T-helper 2 cell treated with Interferon-gamma antibody and Interleukin-4, amounts not matched to agents 5 μg/mL and 100 μg/mL, for 36 hours (primary cell): ENCODE measurements at regions not wholly inside any gene's neighbourhood (a gene's known extent, or its start where the extent isn't known, plus 50 kb on each side); places are given as distances from the start of the nearest gene placed in this dataset.
"Not testable (repeated sequence)": the region's sequence is repeated elsewhere in the genome, so short reads cannot be mapped to it uniquely, and the experiment has no call there.

Experiments
- DNase-seq: peaks from one replicate; pipeline ENCODE4 v3.0.0; 2021; ENCODE audit warnings: low spot score
- H3K27ac Mint-ChIP-seq: one replicate; pipeline ENCODE4 v1.8.0; 2021; ENCODE audit warnings: mild to moderate bottlenecking, mixed read lengths
- H3K27me3 Mint-ChIP-seq: one replicate; pipeline ENCODE4 v1.8.0; 2021; ENCODE audit warnings: low read depth, mixed read lengths
- H3K36me3 Mint-ChIP-seq: one replicate; pipeline ENCODE4 v1.8.0; 2021; ENCODE audit warnings: low read depth, mixed read lengths
- H3K4me1 Mint-ChIP-seq: one replicate; pipeline ENCODE4 v1.8.0; 2021; ENCODE audit warnings: low read depth, mixed read lengths
- H3K4me3 Mint-ChIP-seq: one replicate; pipeline ENCODE4 v1.8.0; 2022; ENCODE audit warnings: mild to moderate bottlenecking, moderate library complexity, mixed read lengths
- H3K9me3 Mint-ChIP-seq: one replicate; pipeline ENCODE4 v1.8.0; 2021; ENCODE audit warnings: mixed read lengths

GRCh38 chr6:21858076-21858475 is 264.5 kb downstream of the SOX4 start:
- Mint-ChIP-seq H3K27ac (no peak overlapping the region), H3K9me3 (peaks cover 3% of the 10 kb centered on the region), H3K27me3 (no peaks in the 10 kb centered on the region), H3K4me3 (no peak overlapping the region), H3K4me1 (peaks cover 4% of the 10 kb centered on the region), H3K36me3 (no peaks in the 10 kb centered on the region)
- no peak for DNase-seq

- DNase-seq: no peak
- no peaks in the 10 kb centered on the region for H3K36me3 Mint-ChIP-seq
- no peak overlapping the region for H3K27ac Mint-ChIP-seq
- peaks cover 3% of the 10 kb centered on the region for H3K9me3 Mint-ChIP-seq
- H3K27me3 Mint-ChIP-seq: no peaks in the 10 kb centered on the region
- peaks cover 4% of the 10 kb centered on the region for H3K4me1 Mint-ChIP-seq
- H3K4me3 Mint-ChIP-seq: no peak overlapping the region
These were observed 265.7 kb downstream of the SOX4 start for GRCh38 chr6:21859193-21859735.

- Mint-ChIP-seq H3K4me1 (peaks cover 4% of the 10 kb centered on the region), H3K4me3 (no peak overlapping the region), H3K27ac (no peak overlapping the region), H3K36me3 (no peaks in the 10 kb centered on the region), H3K27me3 (no peaks in the 10 kb centered on the region), H3K9me3 (peaks cover 3% of the 10 kb centered on the region)
- no peak for DNase-seq
These were observed 268.4 kb downstream of the SOX4 start for GRCh38 chr6:21861942-21862341.

GRCh38 chr6:21864206-21864605 is 270.7 kb downstream of the SOX4 start:
- no peaks in the 10 kb centered on the region for H3K27me3 Mint-ChIP-seq
- no peak overlapping the region for H3K4me3 Mint-ChIP-seq
- H3K36me3 Mint-ChIP-seq: no peaks in the 10 kb centered on the region
- H3K9me3 Mint-ChIP-seq: peaks cover 3% of the 10 kb centered on the region
- peaks cover 3% of the 10 kb centered on the region for H3K4me1 Mint-ChIP-seq
- H3K27ac Mint-ChIP-seq: no peak overlapping the region
- DNase-seq: no peak

- Mint-ChIP-seq H3K4me1 (peaks cover 3% of the 10 kb centered on the region), H3K4me3 (no peak overlapping the region), H3K9me3 (no peaks in the 10 kb centered on the region), H3K27ac (no peak overlapping the region), H3K27me3 (no peaks in the 10 kb centered on the region), H3K36me3 (no peaks in the 10 kb centered on the region)
- DNase-seq: no peak
These were observed 274.7 kb downstream of the SOX4 start for GRCh38 chr6:21868226-21868625.

GRCh38 chr6:21869085-21869771 is 275.7 kb downstream of the SOX4 start:
- peaks cover 3% of the 10 kb centered on the region for H3K4me1 Mint-ChIP-seq
- H3K27me3 Mint-ChIP-seq: no peaks in the 10 kb centered on the region
- H3K36me3 Mint-ChIP-seq: peaks cover 3% of the 10 kb centered on the region

GRCh38 chr6:21870076-21870730 is 276.7 kb downstream of the SOX4 start:
- Mint-ChIP-seq H3K9me3 (peaks cover 3% of the 10 kb centered on the region), H3K4me1 (peaks cover 3% of the 10 kb centered on the region), H3K27me3 (no peaks in the 10 kb centered on the region), H3K36me3 (peaks cover 7% of the 10 kb centered on the region), H3K27ac (no peak overlapping the region), H3K4me3 (no peak overlapping the region)
- DNase-seq: no peak

More at GRCh38 chr6:21869085-21869771, 275.7 kb downstream of the SOX4 start:
- no peak for DNase-seq
- Mint-ChIP-seq H3K27ac (no peak overlapping the region), H3K4me3 (no peak overlapping the region), H3K9me3 (no peaks in the 10 kb centered on the region)

- H3K9me3 Mint-ChIP-seq: peaks cover 20% of the 10 kb centered on the region
- H3K4me3 Mint-ChIP-seq: no peak overlapping the region
- no peaks in the 10 kb centered on the region for H3K27me3 Mint-ChIP-seq
- peaks cover 7% of the 10 kb centered on the region for H3K4me1 Mint-ChIP-seq
- peaks cover 21% of the 10 kb centered on the region for H3K36me3 Mint-ChIP-seq
- DNase-seq: no peak
- H3K27ac Mint-ChIP-seq: no peak overlapping the region
These were observed 278.3 kb downstream of the SOX4 start for GRCh38 chr6:21871831-21872230.

- no peaks in the 10 kb centered on the region for H3K27me3 Mint-ChIP-seq
- H3K4me1 Mint-ChIP-seq: peaks cover 16% of the 10 kb centered on the region
- no peak overlapping the region for H3K4me3 Mint-ChIP-seq
- peaks cover 28% of the 10 kb centered on the region for H3K36me3 Mint-ChIP-seq
- H3K27ac Mint-ChIP-seq: no peak overlapping the region
- H3K9me3 Mint-ChIP-seq: peaks cover 29% of the 10 kb centered on the region
- DNase-seq: no peak
These were observed 279.2 kb downstream of the SOX4 start for GRCh38 chr6:21872749-21873148.

GRCh38 chr6:21873562-21873961 is 280.0 kb downstream of the SOX4 start:
- no peak for DNase-seq
- Mint-ChIP-seq H3K4me3 (no peak overlapping the region), H3K4me1 (peaks cover 17% of the 10 kb centered on the region)

GRCh38 chr6:21874372-21874771 is 280.8 kb downstream of the SOX4 start:
- H3K36me3 Mint-ChIP-seq: peaks cover 28% of the 10 kb centered on the region

More at GRCh38 chr6:21873562-21873961, 280.0 kb downstream of the SOX4 start:
- Mint-ChIP-seq H3K27ac (no peak overlapping the region), H3K36me3 (peaks cover 28% of the 10 kb centered on the region), H3K9me3 (peaks cover 30% of the 10 kb centered on the region), H3K27me3 (no peaks in the 10 kb centered on the region)

GRCh38 chr6:21877037-21877436 is 283.5 kb downstream of the SOX4 start:
- Mint-ChIP-seq H3K9me3 (peaks cover 51% of the 10 kb centered on the region), H3K36me3 (peaks cover 34% of the 10 kb centered on the region), H3K4me1 (peaks cover 19% of the 10 kb centered on the region), H3K27ac (peak overlapping the region; percentile 68), H3K4me3 (peak overlapping the region; percentile 30)
- not testable (repeated sequence) for H3K27me3 Mint-ChIP-seq
- peak; percentile 19 for DNase-seq

More at GRCh38 chr6:21874372-21874771, 280.8 kb downstream of the SOX4 start:
- DNase-seq: no peak
- Mint-ChIP-seq H3K4me3 (no peak overlapping the region), H3K27me3 (no peaks in the 10 kb centered on the region), H3K27ac (no peak overlapping the region), H3K9me3 (peaks cover 33% of the 10 kb centered on the region), H3K4me1 (peaks cover 17% of the 10 kb centered on the region)

- not testable (repeated sequence) for DNase-seq, H3K27me3 Mint-ChIP-seq, H3K4me3 Mint-ChIP-seq, H3K27ac Mint-ChIP-seq
- peaks cover 28% of the 10 kb centered on the region for H3K4me1 Mint-ChIP-seq
- H3K36me3 Mint-ChIP-seq: peaks cover 35% of the 10 kb centered on the region
- peaks cover 60% of the 10 kb centered on the region for H3K9me3 Mint-ChIP-seq
These were observed 286.7 kb downstream of the SOX4 start for GRCh38 chr6:21880249-21880648.

- Mint-ChIP-seq H3K4me1 (peaks cover 23% of the 10 kb centered on the region), H3K9me3 (peaks cover 43% of the 10 kb centered on the region), H3K4me3 (no peak overlapping the region), H3K27me3 (no peaks in the 10 kb centered on the region), H3K27ac (no peak overlapping the region), H3K36me3 (peaks cover 19% of the 10 kb centered on the region)
- no peak for DNase-seq
These were observed 288.5 kb downstream of the SOX4 start for GRCh38 chr6:21881969-21882465.
